Aorta (tissue), 5 donors: ENCODE measurements at regions not wholly inside any gene's neighbourhood (a gene's known extent, or its start where the extent isn't known, plus 50 kb on each side); places are given as distances from the start of the nearest gene placed in this dataset.
A peak's percentile ranks its signal among the peaks of the same experiment; 100 is the strongest.

Experiments used
- ATAC-seq: fragments of 200-7000 bp; cut with Tn5 transposase; one replicate; pipeline ENCODE4 v1.9.1; 2022; ENCODE audit warnings: moderate library complexity; ENCODE audit not compliant: low FRiP score
- DNase-seq, 2 donors: peaks; one replicate each; pipeline ENCODE4 v3.0.0-alpha.2; 2020
- H3K27ac ChIP-seq, 2 donors: one replicate each; pipeline ENCODE4 v1.5.1; 2013; ENCODE audit warnings: low read length in 2 of 2, mild to moderate bottlenecking in 2 of 2, moderate library complexity in 2 of 2, control low read depth in 1 of 2, inconsistent platforms in 1 of 2, low read depth in 1 of 2
- H3K27me3 ChIP-seq, 2 donors: one replicate each; pipeline ENCODE4 v1.6.1; 2013; ENCODE audit warnings: control low read depth in 1 of 2, low read length in 1 of 2, mild to moderate bottlenecking in 1 of 2, moderate library complexity in 1 of 2; ENCODE audit not compliant: insufficient read depth in 2 of 2, control insufficient read depth in 1 of 2
- H3K36me3 ChIP-seq, 2 donors: one replicate each; pipeline ENCODE4 v1.6.1; 2013; ENCODE audit warnings: control low read depth in 1 of 2, low read length in 1 of 2, mild to moderate bottlenecking in 1 of 2; ENCODE audit not compliant: insufficient read depth in 2 of 2, control insufficient read depth in 1 of 2
- H3K4me1 ChIP-seq, 2 donors: one replicate each; pipeline ENCODE4 v1.6.1; 2013; ENCODE audit warnings: low read length in 2 of 2, control low read depth in 1 of 2, mild to moderate bottlenecking in 1 of 2, moderate library complexity in 1 of 2; ENCODE audit not compliant: insufficient read depth in 2 of 2, control insufficient read depth in 1 of 2
- H3K4me3 ChIP-seq, 2 donors: one replicate each; pipeline ENCODE4 v1.5.1; 2013; ENCODE audit warnings: low read length in 2 of 2, control low read depth in 1 of 2, mild to moderate bottlenecking in 1 of 2
- H3K9me3 ChIP-seq: one replicate; pipeline ENCODE4 v1.6.1; 2013; ENCODE audit warnings: mild to moderate bottlenecking, low read length; ENCODE audit not compliant: control insufficient read depth
- WGBS, 2 donors: extraction: QIAGEN DNeasy Blood & Tissue Kit; methylation state at CpG; one replicate each; pipeline ENCODE4 v1.1.7; 2013; 5-methylcytosine and 5-hydroxymethylcytosine counted together
- intact Hi-C, 2 donors: fragments of 100-400 bp; cut with DNase I; formaldehyde crosslinking; loops; one replicate each; pipeline versions ENCODE4 v1.14.2 to v1.15.0; 2022
- donor health status: healthy with polysubstance abuse.
- donor health status: Bipolar disorder and iron deficiency.
- donor health status: DM: no; HTN: no; CAD: no.
- donor health status: DM: no; HTN: no; CAD: no.
- donor health status: DM: yes; HTN: yes; CAD: no.

GRCh38 chr4:184950117-184950830 lies 68.0 kb upstream of the HELT start:
- H3K4me3 ChIP-seq, result no peak overlapping the region
- DNase-seq, result peak in 1 of 2 donors; percentile 21
- ATAC-seq, result no peak
- 90% methylated on average over 9 of the region's 9 CpGs for WGBS, 2 donors
- no peaks in the 10 kb centered on the region for H3K36me3 ChIP-seq
- H3K9me3 ChIP-seq, result no peaks in the 10 kb centered on the region
- H3K27ac ChIP-seq, result no peak overlapping the region
- intact Hi-C loops, result no loop called here
- H3K27me3 ChIP-seq, result no peaks in the 10 kb centered on the region
- H3K4me1 ChIP-seq, result no peaks in the 10 kb centered on the region

DNA sequence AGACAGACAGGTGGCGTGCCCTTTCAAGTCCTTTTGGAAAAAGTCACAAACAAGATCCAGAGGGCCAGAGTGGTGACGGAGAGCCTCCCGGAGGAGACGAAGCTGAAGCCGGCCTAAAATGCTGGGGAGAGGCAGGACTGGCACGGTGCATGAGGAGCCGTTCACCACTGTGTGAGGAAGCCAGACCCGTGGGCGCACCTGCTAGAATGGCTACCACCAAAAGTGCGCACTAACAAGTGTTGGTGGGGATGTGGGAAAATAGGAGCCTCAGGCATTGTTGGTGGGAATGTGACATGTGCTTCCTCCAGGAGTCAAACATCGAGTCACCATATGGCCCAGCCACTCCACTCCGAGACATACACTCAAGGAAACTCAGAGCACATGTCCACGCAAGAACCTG lies 67.4 kb upstream of the HELT start:
- H3K27ac ChIP-seq, result no peak overlapping the region
- H3K36me3 ChIP-seq, result no peaks in the 10 kb centered on the region
- peak in 1 of 2 donors; percentile 35 for DNase-seq
- intact Hi-C loops, result no loop called here
- WGBS, 2 donors, result 85 to 92% methylated on average over 12 to 13 of the region's 13 CpGs
- no peaks in the 10 kb centered on the region for H3K27me3 ChIP-seq
- H3K4me1 ChIP-seq, result no peaks in the 10 kb centered on the region
- no peak overlapping the region for H3K4me3 ChIP-seq
- H3K9me3 ChIP-seq, result no peaks in the 10 kb centered on the region
- ATAC-seq, result no peak

DNA sequence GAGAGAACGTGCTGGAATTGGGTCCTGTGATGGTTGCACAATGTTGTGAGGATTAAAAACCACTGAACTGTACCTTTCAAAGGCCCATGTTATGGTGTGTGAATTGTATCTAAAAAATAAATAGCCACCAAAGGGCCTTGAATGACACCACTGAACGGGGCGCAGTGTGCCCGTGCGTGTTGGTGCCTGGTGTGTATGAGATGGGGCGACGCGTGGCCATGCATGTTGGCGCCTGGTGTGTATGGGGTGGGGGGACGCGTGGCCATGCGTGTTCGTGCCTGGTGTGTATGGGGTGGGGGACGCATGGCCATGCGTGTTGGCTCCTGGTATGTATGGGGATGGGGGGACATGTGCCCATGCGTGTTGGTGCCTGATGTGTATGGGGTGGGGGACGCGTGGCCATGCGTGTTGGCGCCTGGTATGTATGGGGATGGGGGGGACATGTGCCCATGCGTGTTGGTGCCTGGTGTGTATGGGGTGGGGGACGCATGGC lies 66.6 kb upstream of the HELT start:
- intact Hi-C loops, result no loop called here
- DNase-seq, result peak in 1 of 2 donors; percentile 42
- 94 to 95% methylated on average over 22 of the region's 22 CpGs for WGBS, 2 donors

DNA sequence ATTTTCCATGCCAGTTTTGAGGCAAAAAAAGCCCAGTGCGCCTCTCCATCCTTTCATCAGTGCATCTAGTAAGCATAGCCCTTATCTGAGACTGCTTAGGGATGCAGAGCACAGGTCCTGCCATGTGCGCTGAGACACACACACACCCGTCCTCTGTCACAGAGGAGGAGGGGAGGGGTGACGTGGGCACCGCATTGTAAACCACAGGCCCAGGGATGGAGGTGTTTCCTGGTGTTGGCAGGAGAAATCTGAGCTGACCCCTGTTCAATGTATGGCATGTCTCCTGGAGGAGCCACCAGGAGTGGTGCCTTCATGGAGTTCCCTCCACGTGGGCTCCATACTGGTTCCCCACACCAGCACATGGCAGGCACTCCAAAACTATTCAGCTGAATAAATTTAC lies 65.8 kb upstream of the HELT start:
- Histone ChIP-seq H3K9me3 (no peaks in the 10 kb centered on the region), H3K36me3 (no peaks in the 10 kb centered on the region), H3K27ac (no peak overlapping the region), H3K27me3 (no peaks in the 10 kb centered on the region), H3K4me3 (no peak overlapping the region), H3K4me1 (no peaks in the 10 kb centered on the region)
- intact Hi-C loops, result no loop called here
- WGBS, 2 donors, result 78 to 82% methylated on average over 6 of the region's 6 CpGs
- DNase-seq, result peak in 1 of 2 donors; percentile 15
- no peak for ATAC-seq

More for the DNA sequence above, 66.6 kb upstream of the HELT start:
- no peaks in the 10 kb centered on the region for H3K36me3 ChIP-seq
- H3K4me3 ChIP-seq, result no peak overlapping the region
- no peaks in the 10 kb centered on the region for H3K27me3 ChIP-seq
- no peaks in the 10 kb centered on the region for H3K9me3 ChIP-seq
- no peak overlapping the region for H3K27ac ChIP-seq
- no peak for ATAC-seq
- no peaks in the 10 kb centered on the region for H3K4me1 ChIP-seq

DNA sequence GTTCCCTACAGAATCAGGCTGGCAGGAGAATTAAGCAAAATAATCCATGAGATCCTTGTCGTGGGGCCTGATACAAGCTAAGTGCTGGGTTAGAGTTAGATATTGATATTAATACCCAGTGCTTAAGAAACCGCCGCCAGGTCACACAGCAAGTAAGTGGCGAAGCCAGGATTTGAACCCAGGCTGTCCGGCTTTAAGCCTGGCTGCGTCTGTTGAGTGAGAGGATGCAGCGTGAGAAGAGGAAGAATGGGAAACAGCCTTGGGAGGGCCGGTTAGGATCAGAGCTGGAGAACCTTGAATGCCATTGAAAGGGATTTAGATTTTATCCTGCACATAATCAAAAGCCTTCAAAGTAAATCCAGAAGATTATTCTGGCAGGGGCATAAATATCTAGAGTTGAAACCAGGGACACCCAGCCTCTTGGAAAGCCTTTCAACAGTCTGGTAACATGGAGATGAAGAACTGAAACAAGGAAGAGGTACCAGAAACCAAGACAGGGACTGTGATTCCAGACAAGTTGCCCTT lies 64.8 kb upstream of the HELT start:
- ATAC-seq, result no peak
- no peak overlapping the region for H3K27ac ChIP-seq
- peak in 1 of 2 donors; percentile 38 for DNase-seq
- no peaks in the 10 kb centered on the region for H3K36me3 ChIP-seq
- intact Hi-C loops, result no loop called here
- no peaks in the 10 kb centered on the region for H3K4me1 ChIP-seq
- no peaks in the 10 kb centered on the region for H3K27me3 ChIP-seq
- 94% methylated on average over 8 of the region's 8 CpGs for WGBS, 2 donors
- H3K9me3 ChIP-seq, result no peaks in the 10 kb centered on the region
- H3K4me3 ChIP-seq, result no peak overlapping the region

- DNase-seq, result no peak
- Histone ChIP-seq H3K9me3 (no peaks in the 10 kb centered on the region), H3K36me3 (no peaks in the 10 kb centered on the region), H3K4me1 (no peaks in the 10 kb centered on the region), H3K4me3 (no peak overlapping the region), H3K27me3 (no peaks in the 10 kb centered on the region), H3K27ac (no peak overlapping the region)
- ATAC-seq, result no peak
- WGBS, 2 donors, result 83 to 91% methylated on average over 9 of the region's 9 CpGs
- intact Hi-C loops, result no loop called here
Observed at GRCh38 chr4:184953971-184954370, 64.3 kb upstream of the HELT start.

- ATAC-seq, result no peak
- Histone ChIP-seq H3K4me1 (no peaks in the 10 kb centered on the region), H3K27ac (no peak overlapping the region), H3K36me3 (no peaks in the 10 kb centered on the region), H3K27me3 (no peaks in the 10 kb centered on the region), H3K4me3 (no peak overlapping the region), H3K9me3 (no peaks in the 10 kb centered on the region)
- DNase-seq, result peak in 1 of 2 donors; percentile 61
- 86 to 96% methylated on average over 11 to 12 of the region's 12 CpGs for WGBS, 2 donors
- intact Hi-C loops, result no loop called here
Observed at GRCh38 chr4:184954482-184954881, 63.8 kb upstream of the HELT start.

- ATAC-seq, result no peak
- H3K27me3 ChIP-seq, result no peaks in the 10 kb centered on the region
- no peaks in the 10 kb centered on the region for H3K4me1 ChIP-seq
- peak in 1 of 2 donors; percentile 35 for DNase-seq
- WGBS, 2 donors, result 82 to 85% methylated on average over 5 of the region's 5 CpGs
- H3K27ac ChIP-seq, result no peak overlapping the region
- intact Hi-C loops, result no loop called here
- no peaks in the 10 kb centered on the region for H3K36me3 ChIP-seq
- no peaks in the 10 kb centered on the region for H3K9me3 ChIP-seq
- H3K4me3 ChIP-seq, result no peak overlapping the region
Observed at GRCh38 chr4:184955116-184955515, 63.2 kb upstream of the HELT start.

DNA sequence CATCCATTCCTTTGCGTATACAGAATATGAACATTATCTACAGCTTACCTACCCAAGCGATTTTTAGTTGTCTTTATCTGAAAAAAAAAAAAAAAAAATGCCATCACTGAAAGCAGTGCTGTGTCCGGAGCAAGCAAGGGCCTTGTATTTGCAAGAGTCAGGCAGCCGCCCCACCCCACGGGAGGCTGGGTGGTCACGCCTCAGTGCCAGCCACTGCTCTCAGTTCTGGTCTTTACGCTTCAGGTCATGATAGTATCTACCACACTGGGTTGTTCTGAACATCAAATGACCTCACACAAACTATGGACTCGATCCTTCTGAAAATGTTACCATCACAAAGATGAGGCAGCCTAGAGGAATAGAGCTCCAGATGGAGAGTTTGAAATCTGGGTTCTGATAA lies 62.7 kb upstream of the HELT start:
- no peak overlapping the region for H3K27ac ChIP-seq
- no peaks in the 10 kb centered on the region for H3K9me3 ChIP-seq
- H3K27me3 ChIP-seq, result no peaks in the 10 kb centered on the region
- H3K4me3 ChIP-seq, result no peak overlapping the region
- H3K36me3 ChIP-seq, result no peaks in the 10 kb centered on the region
- ATAC-seq (no peak), DNase-seq (peak in 1 of 2 donors; percentile 17)
- H3K4me1 ChIP-seq, result no peaks in the 10 kb centered on the region
- 92 to 95% methylated on average over 8 of the region's 8 CpGs for WGBS, 2 donors
- intact Hi-C loops, result no loop called here
